C4-2B (cell line): ENCODE measurements at regions not wholly inside any gene's neighbourhood (a gene's known extent, or its start where the extent isn't known, plus 50 kb on each side); places are given as distances from the start of the nearest gene placed in this dataset.

Source experiments
- CTCF ChIP-seq: fragments of 450-650 bp; conservative IDR thresholded peaks from 2 replicates; pipeline ENCODE4 v1.5.1; 2017; ENCODE audit warnings: mild to moderate bottlenecking
- ZFX ChIP-seq: fragments of 450-650 bp; IDR thresholded peaks from 2 replicates; pipeline ENCODE4 v1.6.1; 2017

- TF ChIP-seq CTCF, result no peak
- no peak for TF ChIP-seq ZFX
Measured at GRCh38 chr6:1513215-1513780, 96.4 kb upstream of the FOXC1 start.
